Uterus (tissue), 3 donors: ENCODE measurements at regions not wholly inside any gene's neighbourhood (a gene's known extent, or its start where the extent isn't known, plus 50 kb on each side); places are given as distances from the start of the nearest gene placed in this dataset.

Experiments used
- DNase-seq, 2 donors: peaks; one replicate each; pipeline ENCODE4 v3.0.0-alpha.2; 2019 to 2020
- H3K27ac ChIP-seq, 2 donors: fragments of 200-600 bp; sonication (generic); 1 replicate in 1 of 2; 2 replicates in 1 of 2; pipeline ENCODE4 v1.5.1; 2016 to 2018
- H3K27me3 ChIP-seq, 2 donors: fragments of 200-600 bp; sonication (generic); one replicate each; pipeline ENCODE4 v1.5.1; 2018 to 2019; ENCODE audit warnings: control low read depth in 1 of 2
- H3K36me3 ChIP-seq, 2 donors: fragments of 200-600 bp; sonication (generic); one replicate each; pipeline ENCODE4 v1.5.1; 2019; ENCODE audit warnings: control low read depth in 1 of 2
- H3K4me1 ChIP-seq, 2 donors: fragments of 200-600 bp; sonication (generic); one replicate each; pipeline ENCODE4 v1.5.1; 2018 to 2019; ENCODE audit warnings: control low read depth in 1 of 2
- H3K4me3 ChIP-seq, 2 donors: fragments of 200-600 bp; sonication (generic); 1 replicate in 1 of 2; 2 replicates in 1 of 2; pipeline ENCODE4 v1.5.1; 2018 to 2019; ENCODE audit warnings: mild to moderate bottlenecking in 1 of 2
- H3K9me3 ChIP-seq, 2 donors: fragments of 200-600 bp; sonication (generic); one replicate each; pipeline ENCODE4 v1.5.1; 2019; ENCODE audit warnings: control low read depth in 1 of 2
- CTCF ChIP-seq, 4 experiments: fragments of 200-600 bp in 2 of 4; fragments of 450-650 bp in 2 of 4; sonication (generic) in 2 of 4; IDR thresholded peaks; one replicate each; pipeline ENCODE4 v1.5.1; 2016 to 2019; ENCODE audit warnings: antibody characterized with exemption in 4 of 4, mild to moderate bottlenecking in 2 of 4, moderate library complexity in 1 of 4
- POLR2A ChIP-seq, 2 donors: fragments of 450-650 bp; IDR thresholded peaks; one replicate each; pipeline ENCODE4 v1.6.1; 2016; ENCODE audit warnings: antibody characterized with exemption in 2 of 2, mild to moderate bottlenecking in 1 of 2, moderate library complexity in 1 of 2
- intact Hi-C: fragments of 100-400 bp; cut with DNase I; formaldehyde crosslinking; loops from one replicate; pipeline ENCODE4 v1.15.1; 2023; ENCODE audit warnings: low total_unique reads
- donor health status: DM: yes; HTN: yes; CAD: no.

GRCh38 chr2:118168615-118169014 lies 80.3 kb downstream of the INSIG2 start:
- no peaks in the 10 kb centered on the region for H3K9me3 ChIP-seq
- H3K36me3 ChIP-seq: no peaks in the 10 kb centered on the region
- DNase-seq: no peak
- H3K4me3 ChIP-seq: no peak overlapping the region
- intact Hi-C loops: no loop called here
- H3K4me1 ChIP-seq: no peaks in the 10 kb centered on the region
- no peaks in the 10 kb centered on the region for H3K27me3 ChIP-seq
- H3K27ac ChIP-seq: no peak overlapping the region
- no peak for TF ChIP-seq POLR2A (IDR thresholded peaks at IDR 0.05)
- TF ChIP-seq CTCF (IDR thresholded peaks at IDR 0.05): no peak

GRCh38 chr2:118167026-118167425 lies 78.8 kb downstream of the INSIG2 start:
- H3K36me3 ChIP-seq: no peaks in the 10 kb centered on the region
- no peaks in the 10 kb centered on the region for H3K4me1 ChIP-seq
- no peak overlapping the region for H3K4me3 ChIP-seq
- no peak for DNase-seq
- TF ChIP-seq CTCF (IDR thresholded peaks at IDR 0.05) (no peak), POLR2A (IDR thresholded peaks at IDR 0.05) (no peak)
- no peaks in the 10 kb centered on the region for H3K27me3 ChIP-seq
- no peak overlapping the region for H3K27ac ChIP-seq
- intact Hi-C loops: no loop called here
- no peaks in the 10 kb centered on the region for H3K9me3 ChIP-seq

DNA sequence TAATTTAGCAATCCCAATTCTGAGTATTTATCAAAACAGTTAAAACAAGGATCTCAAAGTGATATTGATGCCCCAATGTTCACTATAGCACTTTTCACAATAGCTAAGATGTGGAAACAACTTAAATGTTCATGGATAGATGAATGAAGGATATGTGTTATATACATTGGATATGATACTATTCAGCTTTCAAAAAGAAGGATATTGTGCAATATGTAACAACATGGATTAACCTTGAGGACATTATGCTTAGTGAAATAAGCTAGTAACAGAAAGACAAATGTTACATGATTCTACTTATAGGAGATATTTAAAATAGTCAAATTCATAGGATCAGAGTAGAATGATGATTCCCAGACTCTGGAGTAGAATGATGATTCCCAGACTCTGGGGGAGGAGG lies 78.0 kb downstream of the INSIG2 start:
- DNase-seq: no peak
- Histone ChIP-seq H3K9me3 (no peaks in the 10 kb centered on the region), H3K27ac (no peak overlapping the region), H3K4me3 (no peak overlapping the region), H3K4me1 (no peaks in the 10 kb centered on the region), H3K36me3 (no peaks in the 10 kb centered on the region), H3K27me3 (no peaks in the 10 kb centered on the region)
- TF ChIP-seq POLR2A (IDR thresholded peaks at IDR 0.05): no peak
- TF ChIP-seq CTCF (IDR thresholded peaks at IDR 0.05): no peak
- intact Hi-C loops: no loop called here

DNA sequence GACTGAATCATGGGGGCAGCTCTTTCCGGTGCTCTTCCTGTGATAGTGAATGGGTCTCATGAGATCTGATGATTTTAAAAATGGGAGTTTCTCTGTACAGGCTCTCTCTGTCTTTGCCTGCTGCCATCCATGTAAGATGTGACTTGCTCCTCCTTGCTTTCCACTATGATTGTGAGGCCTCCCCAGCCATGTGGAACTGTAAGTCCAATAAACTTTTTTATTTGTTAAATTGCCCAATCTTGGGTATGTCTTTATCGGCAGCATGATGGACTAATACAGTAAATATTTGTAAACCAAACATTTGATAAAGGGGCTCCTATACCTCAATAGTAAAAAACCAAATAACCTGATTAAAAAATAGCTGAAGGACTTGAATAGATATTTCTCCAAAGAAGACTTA lies 77.3 kb downstream of the INSIG2 start:
- Histone ChIP-seq H3K9me3 (no peaks in the 10 kb centered on the region), H3K36me3 (no peaks in the 10 kb centered on the region), H3K4me1 (no peaks in the 10 kb centered on the region), H3K27ac (no peak overlapping the region), H3K4me3 (no peak overlapping the region), H3K27me3 (no peaks in the 10 kb centered on the region)
- no peak for TF ChIP-seq CTCF (IDR thresholded peaks at IDR 0.05)
- no peak for TF ChIP-seq POLR2A (IDR thresholded peaks at IDR 0.05)
- intact Hi-C loops: no loop called here
- DNase-seq: no peak
